HG02981 (cell line): ENCODE measurements at regions not wholly inside any gene's neighbourhood (a gene's known extent, or its start where the extent isn't known, plus 50 kb on each side); places are given as distances from the start of the nearest gene placed in this dataset.

ENCODE experiments used
- ATAC-seq: cut with Tn5 transposase; IDR thresholded peaks from one replicate; pipeline ENCODE4 v1.9.1; 2021; ENCODE audit warnings: mild to moderate bottlenecking, moderate library complexity; ENCODE audit not compliant: unreplicated experiment

- ATAC-seq = no peak
These were observed 140.9 kb upstream of the HMHB1 start for GRCh38 chr5:143671021-143671420.

- ATAC-seq = no peak
These were observed 146.1 kb upstream of the HMHB1 start for GRCh38 chr5:143665866-143666265.

DNA sequence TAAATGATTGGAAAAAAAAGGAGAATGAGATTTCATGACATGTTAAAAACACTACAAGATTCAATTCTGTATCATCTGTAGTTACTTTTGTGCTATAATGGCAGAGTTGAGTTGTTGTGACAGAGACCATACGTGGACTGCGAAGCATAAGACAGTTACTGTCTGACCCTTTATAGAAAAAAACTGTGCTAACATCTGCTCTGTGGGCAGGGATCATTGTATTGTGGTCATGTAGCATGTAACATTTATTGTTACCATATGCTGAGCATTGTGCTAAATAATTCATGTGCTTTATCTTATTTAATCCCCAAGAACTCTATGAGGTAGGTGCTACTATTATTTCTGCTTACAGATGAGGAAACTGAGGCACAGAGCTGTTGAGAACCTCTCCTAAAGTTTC, 147.3 kb upstream of the HMHB1 start:
- no peak for ATAC-seq

DNA sequence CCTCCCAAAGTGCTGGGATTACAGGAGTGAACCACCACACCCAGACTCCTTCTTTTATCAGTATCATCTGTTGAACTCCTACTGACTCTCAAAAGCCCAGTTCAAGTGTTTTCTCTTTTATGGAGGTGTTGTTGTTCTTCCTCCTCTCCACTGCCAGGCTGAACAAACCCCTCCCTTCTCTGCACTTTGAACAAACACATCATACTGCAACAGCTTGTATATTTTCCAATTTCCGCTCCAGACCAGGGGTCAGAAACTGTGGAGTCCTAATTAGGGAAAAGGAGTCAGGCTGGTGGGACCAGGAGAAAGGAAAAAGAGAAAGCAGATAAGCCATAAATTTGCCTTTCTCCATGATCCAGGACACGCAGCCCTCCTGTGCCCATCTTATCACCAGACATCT, 148.1 kb upstream of the HMHB1 start:
- no peak for ATAC-seq

GRCh38 chr5:143662020-143662419, 149.9 kb upstream of the HMHB1 start:
- no peak for ATAC-seq

- no peak for ATAC-seq
These were observed 151.3 kb upstream of the HMHB1 start for GRCh38 chr5:143660625-143661024.

- no peak for ATAC-seq
These were observed 152.2 kb upstream of the HMHB1 start for GRCh38 chr5:143659599-143660238.

DNA sequence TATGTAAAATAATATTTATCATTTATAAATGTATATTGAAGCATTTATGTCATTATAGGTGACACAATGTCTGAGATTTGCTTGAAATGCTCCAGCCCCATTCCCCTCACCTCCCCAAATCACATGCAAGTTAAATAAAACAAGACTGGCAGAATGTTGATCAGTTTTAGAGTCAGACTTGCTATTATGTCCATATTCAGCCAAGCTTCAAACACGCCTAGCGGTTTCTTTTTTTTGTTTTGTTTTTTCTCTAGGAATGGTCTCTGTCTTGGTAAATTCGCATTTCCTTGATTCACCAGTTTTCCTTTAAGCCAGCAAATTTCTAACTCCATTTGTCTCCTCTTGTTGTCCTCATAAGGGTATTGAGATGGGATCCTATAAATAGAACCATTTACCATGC, 153.0 kb upstream of the HMHB1 start:
- ATAC-seq = no peak

DNA sequence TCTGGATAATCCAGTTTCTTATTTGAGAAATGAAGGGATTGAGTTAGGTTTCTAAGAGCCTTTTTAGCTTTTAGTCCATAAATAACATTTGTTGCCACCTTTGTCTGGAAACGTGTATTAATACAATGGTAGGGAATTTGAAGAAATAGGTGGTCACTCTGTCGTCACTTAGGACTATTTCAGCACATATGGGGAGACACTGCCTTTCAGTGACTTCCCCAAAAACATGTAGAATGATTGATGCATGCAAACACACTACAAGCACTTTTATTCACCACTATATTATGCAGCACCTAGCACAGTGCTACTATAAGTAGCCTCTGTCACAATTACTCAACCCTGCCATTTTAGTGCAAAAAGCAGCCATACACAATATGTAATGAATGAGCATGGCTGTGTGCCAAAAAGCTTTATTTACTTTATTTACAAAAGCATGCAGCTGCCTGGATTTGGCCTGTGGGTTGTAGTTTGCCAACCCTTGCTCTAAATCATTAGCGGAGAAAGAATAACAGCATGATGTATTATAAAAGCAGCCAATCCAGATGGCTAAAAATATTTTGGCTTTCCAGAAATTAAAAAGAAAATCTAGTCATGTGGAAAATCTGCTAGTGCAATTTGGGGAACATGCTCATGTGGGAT, 154.2 kb upstream of the HMHB1 start:
- ATAC-seq = no peak

GRCh38 chr5:143653766-143654282, 158.1 kb upstream of the HMHB1 start:
- no peak for ATAC-seq

- peak; percentile 64 for ATAC-seq
These were observed 158.7 kb upstream of the HMHB1 start for GRCh38 chr5:143653256-143653655.

DNA sequence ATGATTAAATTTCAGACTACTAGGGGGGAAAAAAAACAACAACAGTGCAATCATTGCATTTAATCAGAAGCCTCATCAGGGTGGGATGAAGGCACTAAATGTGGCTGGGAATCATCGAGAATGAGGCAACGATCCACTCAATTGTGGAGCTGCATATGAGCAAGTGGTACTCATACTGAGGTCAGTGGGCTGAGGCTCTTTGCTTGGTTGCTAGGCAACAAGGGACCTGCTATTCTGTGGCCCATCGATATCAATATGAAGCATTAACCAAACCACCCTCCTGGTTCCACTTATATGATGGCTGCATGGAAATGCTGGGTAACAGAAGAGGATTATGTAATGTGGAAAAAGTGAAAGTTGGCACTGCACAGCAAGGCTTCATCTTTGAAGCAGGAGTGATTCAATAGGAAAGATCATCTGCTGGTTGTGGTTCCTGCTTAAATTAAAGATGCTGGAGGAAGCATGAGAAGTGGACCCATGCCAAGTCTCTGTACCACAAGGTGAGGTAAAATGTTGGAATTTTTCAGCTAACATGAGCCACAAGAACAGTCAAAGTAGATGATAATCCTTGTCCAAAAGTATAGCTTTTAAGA, 159.8 kb upstream of the HMHB1 start:
- ATAC-seq = no peak

DNA sequence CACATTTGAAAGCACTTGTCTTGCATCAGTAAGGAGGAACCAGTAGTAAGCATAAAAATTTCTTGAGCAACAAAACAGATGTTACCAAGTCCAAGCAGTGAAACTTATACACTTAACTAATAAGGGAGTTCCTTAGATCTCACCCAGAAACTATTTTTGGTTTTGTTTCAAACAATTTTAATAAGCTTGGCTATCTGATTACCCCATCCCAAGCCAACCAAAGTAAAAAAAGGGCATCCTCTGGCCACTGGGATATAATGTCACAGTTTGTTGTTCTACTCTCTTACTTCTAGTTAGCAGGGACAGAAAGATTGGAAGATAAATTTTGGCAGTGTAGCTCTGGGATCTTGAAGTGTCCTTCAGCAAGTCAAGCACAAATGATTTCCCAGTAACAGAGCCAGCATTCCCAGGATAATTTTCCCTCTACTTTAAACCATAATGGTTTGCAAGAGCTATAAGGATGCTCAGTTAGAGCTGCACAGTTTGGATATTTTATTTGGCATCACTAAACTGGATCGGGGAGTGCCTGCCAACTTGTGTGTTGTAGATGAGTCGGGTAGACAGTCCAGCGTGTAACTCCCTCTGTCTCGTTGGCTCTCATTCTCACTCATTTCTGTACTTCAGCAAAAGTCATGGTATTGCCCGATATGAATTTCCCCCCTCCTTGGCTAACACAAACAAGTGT, 161.9 kb upstream of the HMHB1 start:
- ATAC-seq = no peak

DNA sequence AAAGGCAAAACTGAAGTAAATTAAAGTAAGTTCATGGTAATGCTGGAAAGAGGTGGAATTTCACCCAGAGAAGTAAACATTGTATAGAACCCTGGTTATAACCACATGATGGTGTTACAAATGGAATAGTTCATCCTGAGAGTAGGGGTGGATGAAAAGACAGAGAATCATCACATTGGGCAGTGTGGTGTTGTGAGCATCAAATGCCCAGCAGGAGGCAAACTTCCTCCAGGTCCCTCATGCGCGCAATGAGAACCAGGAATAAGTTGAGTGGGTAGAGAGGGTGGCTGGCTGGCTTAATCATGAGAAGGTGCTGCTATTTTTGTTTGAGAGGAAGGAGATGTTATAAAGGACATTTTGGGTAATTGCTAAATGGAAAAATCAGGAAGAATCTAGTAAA, 163.3 kb upstream of the HMHB1 start:
- no peak for ATAC-seq

GRCh38 chr5:143646961-143647360, 165.0 kb upstream of the HMHB1 start:
- ATAC-seq = no peak

GRCh38 chr5:143645356-143645755, 166.6 kb upstream of the HMHB1 start:
- no peak for ATAC-seq

GRCh38 chr5:143644727-143645126, 167.2 kb upstream of the HMHB1 start:
- no peak for ATAC-seq

DNA sequence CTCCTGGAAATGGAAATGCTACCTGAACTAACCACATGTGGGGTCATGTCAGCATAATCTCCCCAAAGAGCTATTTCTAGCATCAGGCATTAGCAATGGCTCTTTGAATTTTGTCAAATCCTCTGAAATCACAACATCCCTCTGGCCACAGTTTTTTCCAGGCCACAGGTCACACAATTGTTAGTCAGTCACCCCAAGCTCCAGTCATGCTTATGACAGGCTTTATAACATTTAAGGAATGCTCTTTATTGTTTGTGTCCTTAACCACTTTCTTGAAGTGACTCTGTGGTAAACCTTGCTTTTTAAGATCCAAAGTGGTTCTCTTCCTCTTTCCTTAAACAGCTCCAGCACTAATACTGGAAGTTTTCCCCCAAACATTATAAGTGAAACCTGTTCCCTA, 169.2 kb upstream of the HMHB1 start:
- ATAC-seq = no peak

DNA sequence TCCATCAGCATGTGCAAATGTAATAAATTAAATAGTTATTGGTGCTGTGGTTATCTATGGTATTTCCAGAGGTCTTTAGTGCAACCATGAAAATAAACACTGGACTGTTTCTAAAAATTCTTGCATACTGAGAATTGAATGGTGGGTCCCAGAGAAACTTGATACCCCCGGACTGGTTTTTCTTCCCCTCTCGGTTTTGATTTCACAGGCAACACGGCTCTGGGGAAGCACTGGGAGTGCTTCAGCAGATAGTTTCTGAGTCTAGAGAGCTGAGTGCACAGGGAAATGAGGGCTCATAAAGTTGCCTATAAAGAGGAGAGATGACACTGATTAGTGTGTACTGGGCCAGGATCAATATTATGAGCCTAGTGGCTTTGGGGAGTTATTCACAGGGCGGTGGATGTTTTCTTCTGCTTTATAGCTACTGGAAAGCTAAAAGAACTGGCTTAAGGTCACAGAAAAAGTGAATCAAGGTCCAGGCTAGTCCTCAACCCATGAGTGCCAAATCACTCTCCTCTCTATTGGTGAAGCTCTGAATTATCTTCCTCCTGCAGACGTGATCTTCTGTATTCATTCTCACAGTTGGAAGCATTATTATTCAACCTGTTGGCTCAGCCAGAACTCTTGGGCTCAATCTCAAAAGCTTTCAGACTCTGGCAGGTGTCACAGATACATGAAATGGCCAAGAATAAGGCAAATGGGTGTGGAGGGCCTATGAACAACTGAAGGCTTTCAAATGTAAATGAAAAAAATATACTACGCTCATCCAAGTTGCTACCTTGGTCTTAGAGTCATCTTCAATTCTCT, 170.2 kb upstream of the HMHB1 start:
- no peak for ATAC-seq

GRCh38 chr5:143638654-143639053, 173.3 kb upstream of the HMHB1 start:
- no peak for ATAC-seq

- no peak for ATAC-seq
These were observed 174.9 kb upstream of the HMHB1 start for GRCh38 chr5:143636931-143637528.
